ENCODE measurements at regions not wholly inside any gene's neighbourhood (a gene's known extent, or its start where the extent isn't known, plus 50 kb on each side); places are given as distances from the start of the nearest gene placed in this dataset.

DNA sequence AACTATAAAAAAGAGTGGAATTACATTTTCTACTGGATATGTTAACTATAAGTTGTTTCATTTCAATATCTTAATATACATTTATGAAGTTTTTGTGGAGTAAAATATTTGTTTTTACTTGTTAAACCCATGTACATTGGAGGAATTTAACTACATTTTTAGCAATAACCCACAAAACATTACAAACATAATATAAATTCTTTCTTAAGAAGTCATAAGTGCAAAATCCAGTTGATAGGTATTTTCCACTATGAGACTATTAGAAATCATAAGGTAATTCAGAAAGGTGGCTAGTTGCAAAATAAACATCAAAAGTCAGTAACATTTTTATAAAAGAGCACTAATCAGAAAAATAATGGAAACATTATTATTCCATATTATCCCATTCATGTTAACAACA, 73.9 kb upstream of the RRP15 start:
- no peak for TF ChIP-seq CTCF (conservative IDR thresholded peaks at IDR 0.05; ENCODE audit: low read length)
- no peak for TF ChIP-seq EZH2phosphoT487 (IDR thresholded peaks at IDR 0.05; ENCODE audit: borderline replicate concordance, low read depth, low read length)
